ENCODE measurements at regions not wholly inside any gene's neighbourhood (a gene's known extent, or its start where the extent isn't known, plus 50 kb on each side); places are given as distances from the start of the nearest gene placed in this dataset.
"Not testable (repeated sequence)": the region's sequence is repeated elsewhere in the genome, so short reads cannot be mapped to it uniquely, and the experiment has no call there.

- Mint-ChIP-seq H3K4me3 (no peak overlapping the region), H3K4me1 (peaks cover 29% of the 10 kb centered on the region), H3K27ac (peak overlapping the region; percentile 30), H3K36me3 (no peaks in the 10 kb centered on the region), H3K9me3 (no peaks in the 10 kb centered on the region), H3K27me3 (ENCODE audit: insufficient read depth, low read depth) (peaks cover 2% of the 10 kb centered on the region)
- H3K79me2 ChIP-seq (ENCODE audit: low read depth): no peaks in the 10 kb centered on the region
- no peaks in the 10 kb centered on the region for H3K27me3 ChIP-seq
- no peaks in the 10 kb centered on the region for H3K9me3 ChIP-seq (ENCODE audit: low read depth)
- peaks cover 3% of the 10 kb centered on the region for H3K4me1 ChIP-seq
- peak overlapping the region; percentile 39 for H2AFZ ChIP-seq (replicated peaks)
- H3F3A ChIP-seq (ENCODE audit: low read depth): no peaks in the 10 kb centered on the region
- no peak for TF ChIP-seq EZH2 (IDR thresholded peaks at IDR 0.05)
- H3K27ac ChIP-seq: no peak overlapping the region
- no peak overlapping the region for H3K4me3 ChIP-seq
- no peak for DNase-seq (ENCODE audit: low spot score)
- no peaks in the 10 kb centered on the region for H3K36me3 ChIP-seq
- no peaks in the 10 kb centered on the region for H4K20me1 ChIP-seq (ENCODE audit: low read depth)
- H3K9ac ChIP-seq: no peak overlapping the region
- H3K4me2 ChIP-seq: no peak overlapping the region
These were observed 220.7 kb downstream of the TTC6 start for GRCh38 chr14:37816135-37816534.

- H3K27me3 Mint-ChIP-seq (ENCODE audit: insufficient read depth, low read depth): peaks cover 2% of the 10 kb centered on the region
- H3K4me2 ChIP-seq: no peak overlapping the region
- no peak for DNase-seq (ENCODE audit: low spot score)
- H3K27me3 ChIP-seq: no peaks in the 10 kb centered on the region
- H3K27ac Mint-ChIP-seq: no peak overlapping the region
- TF ChIP-seq, protein P1, sequence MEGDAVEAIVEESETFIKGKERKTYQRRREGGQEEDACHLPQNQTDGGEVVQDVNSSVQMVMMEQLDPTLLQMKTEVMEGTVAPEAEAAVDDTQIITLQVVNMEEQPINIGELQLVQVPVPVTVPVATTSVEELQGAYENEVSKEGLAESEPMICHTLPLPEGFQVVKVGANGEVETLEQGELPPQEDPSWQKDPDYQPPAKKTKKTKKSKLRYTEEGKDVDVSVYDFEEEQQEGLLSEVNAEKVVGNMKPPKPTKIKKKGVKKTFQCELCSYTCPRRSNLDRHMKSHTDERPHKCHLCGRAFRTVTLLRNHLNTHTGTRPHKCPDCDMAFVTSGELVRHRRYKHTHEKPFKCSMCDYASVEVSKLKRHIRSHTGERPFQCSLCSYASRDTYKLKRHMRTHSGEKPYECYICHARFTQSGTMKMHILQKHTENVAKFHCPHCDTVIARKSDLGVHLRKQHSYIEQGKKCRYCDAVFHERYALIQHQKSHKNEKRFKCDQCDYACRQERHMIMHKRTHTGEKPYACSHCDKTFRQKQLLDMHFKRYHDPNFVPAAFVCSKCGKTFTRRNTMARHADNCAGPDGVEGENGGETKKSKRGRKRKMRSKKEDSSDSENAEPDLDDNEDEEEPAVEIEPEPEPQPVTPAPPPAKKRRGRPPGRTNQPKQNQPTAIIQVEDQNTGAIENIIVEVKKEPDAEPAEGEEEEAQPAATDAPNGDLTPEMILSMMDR (IDR thresholded peaks at IDR 0.05): no peak
- TF ChIP-seq EZH2 (IDR thresholded peaks at IDR 0.05) (no peak), EZH2phosphoT487 (IDR thresholded peaks at IDR 0.05) (no peak)
- H3K4me3 Mint-ChIP-seq: no peak overlapping the region
- no peaks in the 10 kb centered on the region for H3K9me3 Mint-ChIP-seq
- no peak overlapping the region for H2AFZ ChIP-seq (replicated peaks)
- H3K4me1 ChIP-seq: peaks cover 3% of the 10 kb centered on the region
- H3K9ac ChIP-seq: no peak overlapping the region
- H3K27ac ChIP-seq: no peak overlapping the region
- no peaks in the 10 kb centered on the region for H3K36me3 Mint-ChIP-seq
- H4K20me1 ChIP-seq (ENCODE audit: low read depth): no peaks in the 10 kb centered on the region
- no peaks in the 10 kb centered on the region for H3K36me3 ChIP-seq
- no peaks in the 10 kb centered on the region for H3F3A ChIP-seq (ENCODE audit: low read depth)
- H3K4me1 Mint-ChIP-seq: peaks cover 29% of the 10 kb centered on the region
- H3K4me3 ChIP-seq: no peak overlapping the region
- H3K9me3 ChIP-seq (ENCODE audit: low read depth): no peaks in the 10 kb centered on the region
- no peaks in the 10 kb centered on the region for H3K79me2 ChIP-seq (ENCODE audit: low read depth)
These were observed 221.4 kb downstream of the TTC6 start for GRCh38 chr14:37816743-37817295.

DNA sequence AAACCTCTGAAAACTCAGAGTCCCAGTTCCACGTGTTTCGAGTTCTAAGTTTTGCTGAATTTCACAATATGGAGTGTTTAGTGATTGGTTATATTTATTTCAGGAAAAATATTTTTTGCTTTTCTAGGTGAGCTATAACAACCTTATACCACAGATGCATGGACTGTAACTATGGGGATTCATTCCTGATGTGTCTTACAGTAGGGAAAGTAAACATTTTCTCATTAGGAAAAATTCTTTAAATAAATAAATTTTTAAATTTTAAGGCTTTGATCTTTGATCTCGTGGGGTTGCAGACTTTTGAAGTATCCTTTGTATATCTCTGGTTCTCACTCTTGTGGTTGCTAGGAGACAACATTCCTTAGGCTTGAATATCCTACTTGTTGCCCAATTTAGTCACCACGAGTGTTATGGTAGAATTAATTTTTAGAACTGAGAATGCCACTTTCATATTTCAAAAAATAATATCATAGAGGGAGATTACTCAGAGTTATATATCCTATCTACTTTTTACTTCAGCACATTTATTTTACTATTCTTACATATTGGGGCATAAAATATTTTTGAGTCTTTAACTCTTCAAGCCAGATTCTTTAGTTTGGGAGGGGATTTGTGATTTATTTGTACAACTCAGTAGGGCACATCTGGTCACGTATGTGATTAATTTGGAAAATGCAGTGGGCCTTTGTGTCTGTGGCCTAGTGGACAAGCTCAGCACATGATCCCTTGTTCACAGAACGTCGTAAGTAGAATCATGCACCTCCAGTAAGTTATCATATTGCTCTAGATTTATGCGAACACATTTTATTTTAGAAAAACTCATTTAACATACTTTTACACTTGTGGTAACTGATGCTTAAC is 224.0 kb downstream of the TTC6 start:
- no peaks in the 10 kb centered on the region for H3K9me3 Mint-ChIP-seq
- no peaks in the 10 kb centered on the region for H3K79me2 ChIP-seq (ENCODE audit: low read depth)
- no peaks in the 10 kb centered on the region for H3F3A ChIP-seq (ENCODE audit: low read depth)
- no peaks in the 10 kb centered on the region for H4K20me1 ChIP-seq (ENCODE audit: low read depth)
- DNase-seq (ENCODE audit: low spot score): no peak
- H3K36me3 Mint-ChIP-seq: no peaks in the 10 kb centered on the region
- no peak overlapping the region for H2AFZ ChIP-seq (replicated peaks)
- H3K4me1 ChIP-seq: peaks cover 3% of the 10 kb centered on the region
- no peaks in the 10 kb centered on the region for H3K27me3 ChIP-seq
- TF ChIP-seq EZH2phosphoT487 (IDR thresholded peaks at IDR 0.05) (no peak), EZH2 (IDR thresholded peaks at IDR 0.05) (no peak)
- TF ChIP-seq, protein P1 (IDR thresholded peaks at IDR 0.05): no peak
- H3K4me3 Mint-ChIP-seq: no peak overlapping the region
- H3K4me3 ChIP-seq: no peak overlapping the region
- peaks cover 2% of the 10 kb centered on the region for H3K27me3 Mint-ChIP-seq (ENCODE audit: insufficient read depth, low read depth)
- H3K4me2 ChIP-seq: no peak overlapping the region
- no peak overlapping the region for H3K27ac ChIP-seq
- no peaks in the 10 kb centered on the region for H3K9me3 ChIP-seq (ENCODE audit: low read depth)
- peaks cover 29% of the 10 kb centered on the region for H3K4me1 Mint-ChIP-seq
- peak overlapping the region; percentile 85 for H3K27ac Mint-ChIP-seq
- no peak overlapping the region for H3K9ac ChIP-seq
- H3K36me3 ChIP-seq: no peaks in the 10 kb centered on the region

- H3K36me3 ChIP-seq; H3K27me3 ChIP-seq; H3K4me2 ChIP-seq; H3K79me2 ChIP-seq (ENCODE audit: low read depth); DNase-seq (ENCODE audit: low spot score); H3K36me3 Mint-ChIP-seq; H3K27ac Mint-ChIP-seq; H3K27me3 Mint-ChIP-seq (ENCODE audit: insufficient read depth, low read depth); H4K20me1 ChIP-seq (ENCODE audit: low read depth); H3K9me3 ChIP-seq (ENCODE audit: low read depth); H3K4me1 ChIP-seq; H3K9ac ChIP-seq; H3K4me3 ChIP-seq; H3K9me3 Mint-ChIP-seq; H3F3A ChIP-seq (ENCODE audit: low read depth); H3K4me3 Mint-ChIP-seq; H2AFZ ChIP-seq (replicated peaks); H3K27ac ChIP-seq: not testable (repeated sequence)
- peaks cover 36% of the 10 kb centered on the region for H3K4me1 Mint-ChIP-seq
These were observed 225.4 kb downstream of the TTC6 start for GRCh38 chr14:37820810-37821209.
